Upper lobe of left lung (tissue), 4 donors: ENCODE measurements at regions not wholly inside any gene's neighbourhood (a gene's known extent, or its start where the extent isn't known, plus 50 kb on each side); places are given as distances from the start of the nearest gene placed in this dataset.

ENCODE experiments used
- EP300 ChIP-seq, 4 donors: sonication (generic); formaldehyde crosslinking; IDR thresholded peaks; one replicate each; pipeline ENCODE4 v1.5.1; 2017; ENCODE audit warnings: antibody characterized with exemption in 4 of 4, control low read depth in 2 of 4
- POLR2A ChIP-seq, 4 donors: fragments of 450-650 bp; IDR thresholded peaks; one replicate each; pipeline ENCODE4 v1.5.1; 2016 to 2017; ENCODE audit warnings: antibody characterized with exemption in 4 of 4, mild to moderate bottlenecking in 2 of 4
- POLR2AphosphoS5 ChIP-seq, 2 donors: sonication (generic); formaldehyde crosslinking; IDR thresholded peaks; one replicate each; pipeline ENCODE4 v1.5.1; 2017; ENCODE audit warnings: antibody characterized with exemption in 2 of 2
- TF ChIP-seq, protein P1 (sequence below), 6 experiments: fragments of 450-650 bp in 4 of 6; fragments of 200-600 bp in 2 of 6; sonication (generic) in 2 of 6; IDR thresholded peaks; one replicate each; pipeline ENCODE4 v1.5.1; 2016 to 2019; ENCODE audit warnings: antibody characterized with exemption in 6 of 6

DNA sequence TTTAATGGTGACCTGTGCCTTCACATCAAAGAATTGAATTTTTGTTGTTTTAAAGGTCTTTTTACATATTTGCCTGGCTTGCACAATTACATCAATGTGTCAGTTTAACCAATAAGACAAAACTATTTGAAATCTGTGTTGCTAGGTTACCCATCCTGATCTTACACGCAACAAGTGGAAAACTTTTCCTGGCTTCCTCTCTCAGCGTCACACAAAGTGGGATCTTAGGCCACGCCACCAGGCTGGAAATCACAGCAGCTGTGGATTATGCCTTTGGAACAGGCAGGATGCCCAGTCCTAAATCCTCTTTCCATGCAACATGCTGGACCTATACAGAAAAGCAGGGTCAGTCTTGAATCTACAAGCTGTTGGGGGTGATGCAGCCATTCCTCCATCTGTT is 298.2 kb upstream of the HNRNPA3 start:
- TF ChIP-seq EP300 (IDR thresholded peaks at IDR 0.05) (no peak), POLR2AphosphoS5 (IDR thresholded peaks at IDR 0.05) (no peak), POLR2A (IDR thresholded peaks at IDR 0.05) (no peak)
- TF ChIP-seq, protein P1, sequence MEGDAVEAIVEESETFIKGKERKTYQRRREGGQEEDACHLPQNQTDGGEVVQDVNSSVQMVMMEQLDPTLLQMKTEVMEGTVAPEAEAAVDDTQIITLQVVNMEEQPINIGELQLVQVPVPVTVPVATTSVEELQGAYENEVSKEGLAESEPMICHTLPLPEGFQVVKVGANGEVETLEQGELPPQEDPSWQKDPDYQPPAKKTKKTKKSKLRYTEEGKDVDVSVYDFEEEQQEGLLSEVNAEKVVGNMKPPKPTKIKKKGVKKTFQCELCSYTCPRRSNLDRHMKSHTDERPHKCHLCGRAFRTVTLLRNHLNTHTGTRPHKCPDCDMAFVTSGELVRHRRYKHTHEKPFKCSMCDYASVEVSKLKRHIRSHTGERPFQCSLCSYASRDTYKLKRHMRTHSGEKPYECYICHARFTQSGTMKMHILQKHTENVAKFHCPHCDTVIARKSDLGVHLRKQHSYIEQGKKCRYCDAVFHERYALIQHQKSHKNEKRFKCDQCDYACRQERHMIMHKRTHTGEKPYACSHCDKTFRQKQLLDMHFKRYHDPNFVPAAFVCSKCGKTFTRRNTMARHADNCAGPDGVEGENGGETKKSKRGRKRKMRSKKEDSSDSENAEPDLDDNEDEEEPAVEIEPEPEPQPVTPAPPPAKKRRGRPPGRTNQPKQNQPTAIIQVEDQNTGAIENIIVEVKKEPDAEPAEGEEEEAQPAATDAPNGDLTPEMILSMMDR (IDR thresholded peaks at IDR 0.05): no peak
